GM23338 (cell line): ENCODE measurements at regions not wholly inside any gene's neighbourhood (a gene's known extent, or its start where the extent isn't known, plus 50 kb on each side); places are given as distances from the start of the nearest gene placed in this dataset.

Source experiments
- CTCF ChIP-seq, 2 experiments: fragments of 200-600 bp in 1 of 2; sonication (generic) in 1 of 2; conservative IDR thresholded peaks; 2 replicates each; pipeline versions ENCODE4 v1.5.1 to v1.6.1; 2016 to 2017; ENCODE audit warnings: antibody characterized with exemption in 2 of 2, low read depth in 2 of 2, mild to moderate bottlenecking in 2 of 2, moderate library complexity in 1 of 2
- ETS1 ChIP-seq: IDR thresholded peaks from 2 replicates; pipeline ENCODE4 v1.6.1; 2016; ENCODE audit warnings: antibody characterized with exemption

GRCh38 chr17:14780097-14780651, 479.3 kb downstream of the HS3ST3B1 start:
- TF ChIP-seq CTCF (conservative IDR thresholded peaks at IDR 0.05; ENCODE audit: low read depth in 2 of 2): no peak
- no peak for TF ChIP-seq ETS1
